SK-N-SH (cell line): ENCODE measurements at regions not wholly inside any gene's neighbourhood (a gene's known extent, or its start where the extent isn't known, plus 50 kb on each side); places are given as distances from the start of the nearest gene placed in this dataset.

Source experiments
- NFIC ChIP-seq: IDR thresholded peaks from 2 replicates; pipeline ENCODE4 v1.4.0; 2012; ENCODE audit warnings: borderline replicate concordance
- TEAD4 ChIP-seq: IDR thresholded peaks from 2 replicates; pipeline ENCODE4 v1.4.0; 2012; ENCODE audit warnings: mild to moderate bottlenecking, borderline replicate concordance; ENCODE audit not compliant: insufficient read depth
- TF ChIP-seq, protein P1 (sequence below): fragments of 200-600 bp; sonication (generic); IDR thresholded peaks from 2 replicates; pipeline ENCODE4 v1.6.1; 2017; ENCODE audit warnings: antibody characterized with exemption, mild to moderate bottlenecking, moderate library complexity

DNA sequence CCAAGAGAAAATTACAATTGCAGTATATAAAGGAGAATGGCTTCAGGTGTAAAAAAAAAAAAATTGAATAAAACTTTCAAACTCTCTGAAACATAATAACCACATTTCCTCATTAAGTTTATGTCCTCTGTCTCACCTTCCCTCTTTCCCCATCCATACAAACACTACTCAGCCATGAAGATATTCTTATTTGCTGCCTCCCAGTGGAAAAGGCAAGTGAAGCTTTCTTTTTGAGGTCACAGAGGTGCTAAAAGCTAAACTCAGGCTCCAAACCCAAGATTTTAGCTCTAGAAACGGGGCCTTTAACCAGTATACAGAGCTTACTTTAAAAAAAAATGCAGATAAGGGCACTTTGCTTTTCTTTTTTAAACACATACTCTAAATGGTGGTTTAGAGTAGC is 1568.5 kb downstream of the FAM181B start:
- TF ChIP-seq, protein P1, sequence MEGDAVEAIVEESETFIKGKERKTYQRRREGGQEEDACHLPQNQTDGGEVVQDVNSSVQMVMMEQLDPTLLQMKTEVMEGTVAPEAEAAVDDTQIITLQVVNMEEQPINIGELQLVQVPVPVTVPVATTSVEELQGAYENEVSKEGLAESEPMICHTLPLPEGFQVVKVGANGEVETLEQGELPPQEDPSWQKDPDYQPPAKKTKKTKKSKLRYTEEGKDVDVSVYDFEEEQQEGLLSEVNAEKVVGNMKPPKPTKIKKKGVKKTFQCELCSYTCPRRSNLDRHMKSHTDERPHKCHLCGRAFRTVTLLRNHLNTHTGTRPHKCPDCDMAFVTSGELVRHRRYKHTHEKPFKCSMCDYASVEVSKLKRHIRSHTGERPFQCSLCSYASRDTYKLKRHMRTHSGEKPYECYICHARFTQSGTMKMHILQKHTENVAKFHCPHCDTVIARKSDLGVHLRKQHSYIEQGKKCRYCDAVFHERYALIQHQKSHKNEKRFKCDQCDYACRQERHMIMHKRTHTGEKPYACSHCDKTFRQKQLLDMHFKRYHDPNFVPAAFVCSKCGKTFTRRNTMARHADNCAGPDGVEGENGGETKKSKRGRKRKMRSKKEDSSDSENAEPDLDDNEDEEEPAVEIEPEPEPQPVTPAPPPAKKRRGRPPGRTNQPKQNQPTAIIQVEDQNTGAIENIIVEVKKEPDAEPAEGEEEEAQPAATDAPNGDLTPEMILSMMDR, result no peak
- no peak for TF ChIP-seq TEAD4
- no peak for TF ChIP-seq NFIC
